ENCODE measurements at regions not wholly inside any gene's neighbourhood (a gene's known extent, or its start where the extent isn't known, plus 50 kb on each side); places are given as distances from the start of the nearest gene placed in this dataset.

DNA sequence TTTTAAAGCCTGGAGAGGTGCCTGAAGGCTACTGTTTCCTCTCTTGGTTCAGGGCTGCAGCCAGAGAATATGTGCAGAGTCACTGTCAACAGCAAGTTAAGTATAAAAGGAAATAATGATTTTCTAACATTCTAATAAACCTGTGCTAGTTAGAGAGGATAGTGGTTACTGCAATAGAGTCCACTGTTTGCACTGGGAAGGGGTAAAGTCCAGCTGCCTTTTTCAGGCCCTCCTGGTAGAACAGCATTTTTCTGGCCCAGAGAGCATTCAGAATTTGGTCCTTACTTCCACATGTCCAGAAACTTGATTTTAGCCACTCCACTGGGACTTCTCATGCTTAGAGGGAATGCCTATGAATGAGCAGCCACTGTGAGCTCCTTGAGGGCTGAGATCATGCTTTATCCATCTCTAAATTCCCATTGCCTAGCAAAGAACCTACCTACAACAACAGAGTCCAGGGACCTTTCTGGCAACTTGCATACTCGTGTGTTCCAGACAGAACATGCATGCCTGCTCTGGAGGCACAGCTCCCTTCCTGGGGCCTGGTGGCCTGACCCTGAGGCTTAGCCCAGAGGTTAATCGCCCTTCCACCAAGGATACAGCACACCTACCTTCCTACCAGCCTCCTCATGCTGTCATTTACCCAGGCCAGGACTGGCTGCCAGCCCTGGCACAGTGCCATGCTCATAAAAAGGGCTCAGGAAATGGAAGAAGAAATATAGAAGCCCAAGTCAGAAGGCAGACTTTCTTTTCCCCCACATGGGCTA lies 50.3 kb upstream of the ATP13A3 start (continued):
- TF ChIP-seq, protein P1, sequence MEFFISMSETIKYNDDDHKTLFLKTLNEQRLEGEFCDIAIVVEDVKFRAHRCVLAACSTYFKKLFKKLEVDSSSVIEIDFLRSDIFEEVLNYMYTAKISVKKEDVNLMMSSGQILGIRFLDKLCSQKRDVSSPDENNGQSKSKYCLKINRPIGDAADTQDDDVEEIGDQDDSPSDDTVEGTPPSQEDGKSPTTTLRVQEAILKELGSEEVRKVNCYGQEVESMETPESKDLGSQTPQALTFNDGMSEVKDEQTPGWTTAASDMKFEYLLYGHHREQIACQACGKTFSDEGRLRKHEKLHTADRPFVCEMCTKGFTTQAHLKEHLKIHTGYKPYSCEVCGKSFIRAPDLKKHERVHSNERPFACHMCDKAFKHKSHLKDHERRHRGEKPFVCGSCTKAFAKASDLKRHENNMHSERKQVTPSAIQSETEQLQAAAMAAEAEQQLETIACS (CRISPR knock-in tag; IDR thresholded peaks at IDR 0.05): no peak
- TF ChIP-seq GABPB1 (CRISPR knock-in tag; IDR thresholded peaks at IDR 0.05) (peak; percentile 40), ZNF367 (CRISPR knock-in tag; IDR thresholded peaks at IDR 0.05; ENCODE audit: borderline replicate concordance) (no peak), ZNF816 (CRISPR knock-in tag; IDR thresholded peaks at IDR 0.05; ENCODE audit: borderline replicate concordance) (no peak), FLYWCH1 (CRISPR knock-in tag; IDR thresholded peaks at IDR 0.05) (no peak), SRSF4 (IDR thresholded peaks at IDR 0.05; ENCODE audit: low read depth, low read length, poor library complexity, severe bottlenecking) (no peak), ESRRA (CRISPR knock-in tag; IDR thresholded peaks at IDR 0.05; ENCODE audit: low read depth) (peak; percentile 35; the same call in 1 of the 2 replicates), ZBTB26 (CRISPR knock-in tag; IDR thresholded peaks at IDR 0.05; ENCODE audit: borderline replicate concordance) (no peak; the same call in 1 of the 2 replicates), ZNF121 (CRISPR knock-in tag; IDR thresholded peaks at IDR 0.05) (no peak), KDM3A (CRISPR knock-in tag; IDR thresholded peaks at IDR 0.05; ENCODE audit: low read depth) (peak; percentile 46; the same call in 1 of the 2 replicates), JUN (CRISPR knock-in tag; IDR thresholded peaks at IDR 0.05) (no peak), TCF7 (IDR thresholded peaks at IDR 0.05; ENCODE audit: low read depth) (no peak), ARID2 (CRISPR knock-in tag; IDR thresholded peaks at IDR 0.05; ENCODE audit: borderline replicate concordance) (no peak), ISX (CRISPR knock-in tag; conservative IDR thresholded peaks at IDR 0.05) (no peak), SNAPC5 (CRISPR knock-in tag; IDR thresholded peaks at IDR 0.05; ENCODE audit: borderline replicate concordance) (no peak), FOXP4 (CRISPR knock-in tag; IDR thresholded peaks at IDR 0.05) (no peak)
- TF ChIP-seq, protein P2, sequence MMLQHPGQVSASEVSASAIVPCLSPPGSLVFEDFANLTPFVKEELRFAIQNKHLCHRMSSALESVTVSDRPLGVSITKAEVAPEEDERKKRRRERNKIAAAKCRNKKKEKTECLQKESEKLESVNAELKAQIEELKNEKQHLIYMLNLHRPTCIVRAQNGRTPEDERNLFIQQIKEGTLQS (CRISPR knock-in tag; IDR thresholded peaks at IDR 0.05): no peak
- TF ChIP-seq, protein P3, sequence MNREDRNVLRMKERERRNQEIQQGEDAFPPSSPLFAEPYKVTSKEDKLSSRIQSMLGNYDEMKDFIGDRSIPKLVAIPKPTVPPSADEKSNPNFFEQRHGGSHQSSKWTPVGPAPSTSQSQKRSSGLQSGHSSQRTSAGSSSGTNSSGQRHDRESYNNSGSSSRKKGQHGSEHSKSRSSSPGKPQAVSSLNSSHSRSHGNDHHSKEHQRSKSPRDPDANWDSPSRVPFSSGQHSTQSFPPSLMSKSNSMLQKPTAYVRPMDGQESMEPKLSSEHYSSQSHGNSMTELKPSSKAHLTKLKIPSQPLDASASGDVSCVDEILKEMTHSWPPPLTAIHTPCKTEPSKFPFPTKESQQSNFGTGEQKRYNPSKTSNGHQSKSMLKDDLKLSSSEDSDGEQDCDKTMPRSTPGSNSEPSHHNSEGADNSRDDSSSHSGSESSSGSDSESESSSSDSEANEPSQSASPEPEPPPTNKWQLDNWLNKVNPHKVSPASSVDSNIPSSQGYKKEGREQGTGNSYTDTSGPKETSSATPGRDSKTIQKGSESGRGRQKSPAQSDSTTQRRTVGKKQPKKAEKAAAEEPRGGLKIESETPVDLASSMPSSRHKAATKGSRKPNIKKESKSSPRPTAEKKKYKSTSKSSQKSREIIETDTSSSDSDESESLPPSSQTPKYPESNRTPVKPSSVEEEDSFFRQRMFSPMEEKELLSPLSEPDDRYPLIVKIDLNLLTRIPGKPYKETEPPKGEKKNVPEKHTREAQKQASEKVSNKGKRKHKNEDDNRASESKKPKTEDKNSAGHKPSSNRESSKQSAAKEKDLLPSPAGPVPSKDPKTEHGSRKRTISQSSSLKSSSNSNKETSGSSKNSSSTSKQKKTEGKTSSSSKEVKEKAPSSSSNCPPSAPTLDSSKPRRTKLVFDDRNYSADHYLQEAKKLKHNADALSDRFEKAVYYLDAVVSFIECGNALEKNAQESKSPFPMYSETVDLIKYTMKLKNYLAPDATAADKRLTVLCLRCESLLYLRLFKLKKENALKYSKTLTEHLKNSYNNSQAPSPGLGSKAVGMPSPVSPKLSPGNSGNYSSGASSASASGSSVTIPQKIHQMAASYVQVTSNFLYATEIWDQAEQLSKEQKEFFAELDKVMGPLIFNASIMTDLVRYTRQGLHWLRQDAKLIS (CRISPR knock-in tag; IDR thresholded peaks at IDR 0.05): no peak; the same call in 1 of the 2 replicates
- TF ChIP-seq, protein P4, sequence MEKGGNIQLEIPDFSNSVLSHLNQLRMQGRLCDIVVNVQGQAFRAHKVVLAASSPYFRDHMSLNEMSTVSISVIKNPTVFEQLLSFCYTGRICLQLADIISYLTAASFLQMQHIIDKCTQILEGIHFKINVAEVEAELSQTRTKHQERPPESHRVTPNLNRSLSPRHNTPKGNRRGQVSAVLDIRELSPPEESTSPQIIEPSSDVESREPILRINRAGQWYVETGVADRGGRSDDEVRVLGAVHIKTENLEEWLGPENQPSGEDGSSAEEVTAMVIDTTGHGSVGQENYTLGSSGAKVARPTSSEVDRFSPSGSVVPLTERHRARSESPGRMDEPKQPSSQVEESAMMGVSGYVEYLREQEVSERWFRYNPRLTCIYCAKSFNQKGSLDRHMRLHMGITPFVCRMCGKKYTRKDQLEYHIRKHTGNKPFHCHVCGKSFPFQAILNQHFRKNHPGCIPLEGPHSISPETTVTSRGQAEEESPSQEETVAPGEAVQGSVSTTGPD (CRISPR knock-in tag; IDR thresholded peaks at IDR 0.05): peak; percentile 37; the same call in 1 of the 2 replicates
